ENCODE measurements at regions not wholly inside any gene's neighbourhood (a gene's known extent, or its start where the extent isn't known, plus 50 kb on each side); places are given as distances from the start of the nearest gene placed in this dataset.

DNA sequence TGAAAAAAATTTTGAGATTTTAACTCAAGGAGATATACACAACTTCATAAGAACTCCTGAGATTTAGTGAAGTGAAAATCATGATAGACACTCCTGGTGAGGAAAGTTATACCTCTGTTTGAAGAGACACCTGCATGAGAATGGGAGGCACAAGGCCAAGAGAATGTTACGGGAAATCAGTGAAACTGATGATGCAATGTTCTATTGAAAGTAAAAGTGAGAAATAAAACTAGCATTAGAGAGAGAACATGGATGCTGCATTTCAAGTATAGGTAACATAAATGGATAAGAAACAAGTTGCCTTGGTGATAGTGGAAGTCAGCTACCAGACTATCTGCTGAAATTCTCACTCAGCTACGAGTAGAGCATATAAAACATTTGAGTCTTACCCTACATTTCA is 562.1 kb upstream of the FANCL start:
- H3K27ac ChIP-seq (ENCODE audit: low read length) = no peak overlapping the region
- no TSS peak for BruUV-seq (replicated peaks)

DNA sequence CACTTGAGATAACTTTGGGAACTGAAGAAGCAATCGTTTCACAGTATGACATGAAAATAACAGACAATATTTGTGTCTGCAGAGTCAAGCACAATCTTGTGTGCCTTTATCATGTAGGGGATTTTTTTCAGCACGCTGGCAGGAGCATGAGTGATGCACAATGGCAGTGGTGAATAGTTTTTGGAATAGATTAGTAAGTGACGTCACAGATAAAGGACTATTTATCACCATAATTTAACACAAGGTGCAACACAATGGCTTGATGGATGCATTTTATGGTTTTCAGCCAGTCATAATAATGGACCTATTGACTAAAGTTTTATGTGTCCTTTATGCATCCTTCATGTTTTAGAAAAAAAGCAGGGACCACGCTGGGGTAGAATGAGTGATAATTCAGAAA is 559.8 kb upstream of the FANCL start:
- no peak for ATAC-seq
- no peak overlapping the region for H3K4me3 ChIP-seq (ENCODE audit: low read depth in 2 of 2, low read length in 2 of 2)
- DNase-seq (ENCODE audit: low read depth, low spot score) = no peak
- in situ Hi-C loops (cut with HindIII; ENCODE audit: low pct_unique_long_range_greater_than_20kb, low sequenced_read_pairs) (no loop called here), intact Hi-C loops (cut with micrococcal nuclease; ENCODE audit: unreplicated experiment) (no loop called here)
- TF ChIP-seq POLR2AphosphoS5 (IDR thresholded peaks at IDR 0.05; ENCODE audit: low read depth, low read length) (no peak), SIN3A (IDR thresholded peaks at IDR 0.05; ENCODE audit: borderline replicate concordance, insufficient read depth, low read depth, low read length) (no peak)
- TF ChIP-seq, protein P1, sequence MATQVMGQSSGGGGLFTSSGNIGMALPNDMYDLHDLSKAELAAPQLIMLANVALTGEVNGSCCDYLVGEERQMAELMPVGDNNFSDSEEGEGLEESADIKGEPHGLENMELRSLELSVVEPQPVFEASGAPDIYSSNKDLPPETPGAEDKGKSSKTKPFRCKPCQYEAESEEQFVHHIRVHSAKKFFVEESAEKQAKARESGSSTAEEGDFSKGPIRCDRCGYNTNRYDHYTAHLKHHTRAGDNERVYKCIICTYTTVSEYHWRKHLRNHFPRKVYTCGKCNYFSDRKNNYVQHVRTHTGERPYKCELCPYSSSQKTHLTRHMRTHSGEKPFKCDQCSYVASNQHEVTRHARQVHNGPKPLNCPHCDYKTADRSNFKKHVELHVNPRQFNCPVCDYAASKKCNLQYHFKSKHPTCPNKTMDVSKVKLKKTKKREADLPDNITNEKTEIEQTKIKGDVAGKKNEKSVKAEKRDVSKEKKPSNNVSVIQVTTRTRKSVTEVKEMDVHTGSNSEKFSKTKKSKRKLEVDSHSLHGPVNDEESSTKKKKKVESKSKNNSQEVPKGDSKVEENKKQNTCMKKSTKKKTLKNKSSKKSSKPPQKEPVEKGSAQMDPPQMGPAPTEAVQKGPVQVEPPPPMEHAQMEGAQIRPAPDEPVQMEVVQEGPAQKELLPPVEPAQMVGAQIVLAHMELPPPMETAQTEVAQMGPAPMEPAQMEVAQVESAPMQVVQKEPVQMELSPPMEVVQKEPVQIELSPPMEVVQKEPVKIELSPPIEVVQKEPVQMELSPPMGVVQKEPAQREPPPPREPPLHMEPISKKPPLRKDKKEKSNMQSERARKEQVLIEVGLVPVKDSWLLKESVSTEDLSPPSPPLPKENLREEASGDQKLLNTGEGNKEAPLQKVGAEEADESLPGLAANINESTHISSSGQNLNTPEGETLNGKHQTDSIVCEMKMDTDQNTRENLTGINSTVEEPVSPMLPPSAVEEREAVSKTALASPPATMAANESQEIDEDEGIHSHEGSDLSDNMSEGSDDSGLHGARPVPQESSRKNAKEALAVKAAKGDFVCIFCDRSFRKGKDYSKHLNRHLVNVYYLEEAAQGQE (IDR thresholded peaks at IDR 0.05; ENCODE audit: insufficient read depth in 1 of 2, low read depth in 2 of 2, low read length in 1 of 2) = no peak
- TF ChIP-seq, protein P2, sequence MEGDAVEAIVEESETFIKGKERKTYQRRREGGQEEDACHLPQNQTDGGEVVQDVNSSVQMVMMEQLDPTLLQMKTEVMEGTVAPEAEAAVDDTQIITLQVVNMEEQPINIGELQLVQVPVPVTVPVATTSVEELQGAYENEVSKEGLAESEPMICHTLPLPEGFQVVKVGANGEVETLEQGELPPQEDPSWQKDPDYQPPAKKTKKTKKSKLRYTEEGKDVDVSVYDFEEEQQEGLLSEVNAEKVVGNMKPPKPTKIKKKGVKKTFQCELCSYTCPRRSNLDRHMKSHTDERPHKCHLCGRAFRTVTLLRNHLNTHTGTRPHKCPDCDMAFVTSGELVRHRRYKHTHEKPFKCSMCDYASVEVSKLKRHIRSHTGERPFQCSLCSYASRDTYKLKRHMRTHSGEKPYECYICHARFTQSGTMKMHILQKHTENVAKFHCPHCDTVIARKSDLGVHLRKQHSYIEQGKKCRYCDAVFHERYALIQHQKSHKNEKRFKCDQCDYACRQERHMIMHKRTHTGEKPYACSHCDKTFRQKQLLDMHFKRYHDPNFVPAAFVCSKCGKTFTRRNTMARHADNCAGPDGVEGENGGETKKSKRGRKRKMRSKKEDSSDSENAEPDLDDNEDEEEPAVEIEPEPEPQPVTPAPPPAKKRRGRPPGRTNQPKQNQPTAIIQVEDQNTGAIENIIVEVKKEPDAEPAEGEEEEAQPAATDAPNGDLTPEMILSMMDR (IDR thresholded peaks at IDR 0.05) = no peak
- ChIA-PET CTCF (no interaction called here), POLR2A (no interaction called here)
- H3K4me1 ChIP-seq (ENCODE audit: control insufficient read depth, insufficient read depth, low read length) = no peaks in the 10 kb centered on the region
- H3K27ac ChIP-seq (ENCODE audit: low read length) = no peak overlapping the region
- no TSS peak for BruUV-seq (replicated peaks)
- H3K9me3 ChIP-seq (ENCODE audit: control insufficient read depth, insufficient read depth, low read depth, low read length) = no peaks in the 10 kb centered on the region
- no peaks in the 10 kb centered on the region for H3K27me3 ChIP-seq (ENCODE audit: control insufficient read depth, insufficient read depth, low read length)
- no peaks in the 10 kb centered on the region for H3K36me3 ChIP-seq (ENCODE audit: control insufficient read depth, insufficient read depth, low read length)

More for the DNA sequence above, 562.1 kb upstream of the FANCL start:
- TF ChIP-seq TCF7L2 (IDR thresholded peaks at IDR 0.05; ENCODE audit: low read depth, low read length) (no peak), SIN3A (IDR thresholded peaks at IDR 0.05; ENCODE audit: borderline replicate concordance, insufficient read depth, low read depth, low read length) (no peak), POLR2AphosphoS5 (IDR thresholded peaks at IDR 0.05; ENCODE audit: low read depth, low read length) (no peak)
- TF ChIP-seq, protein P2 (IDR thresholded peaks at IDR 0.05) = no peak
- TF ChIP-seq, protein P1 (IDR thresholded peaks at IDR 0.05; ENCODE audit: insufficient read depth in 1 of 2, low read depth in 2 of 2, low read length in 1 of 2) = no peak
- CTCF ChIA-PET = no interaction called here
- Histone ChIP-seq H3K4me1 (ENCODE audit: control insufficient read depth, insufficient read depth, low read length) (no peaks in the 10 kb centered on the region), H3K4me3 (ENCODE audit: low read depth in 2 of 2, low read length in 2 of 2) (no peak overlapping the region), H3K9me3 (ENCODE audit: control insufficient read depth, insufficient read depth, low read depth, low read length) (no peaks in the 10 kb centered on the region), H3K36me3 (ENCODE audit: control insufficient read depth, insufficient read depth, low read length) (no peaks in the 10 kb centered on the region), H3K27me3 (ENCODE audit: control insufficient read depth, insufficient read depth, low read length) (no peaks in the 10 kb centered on the region)
- ATAC-seq (no peak), DNase-seq (ENCODE audit: low read depth, low spot score) (no peak)
- in situ Hi-C loops (cut with HindIII; ENCODE audit: low pct_unique_long_range_greater_than_20kb, low sequenced_read_pairs) = no loop called here
- POLR2A ChIA-PET = no interaction called here
- intact Hi-C loops (cut with micrococcal nuclease; ENCODE audit: unreplicated experiment) = no loop called here
